Uterus (tissue), 3 donors: ENCODE measurements at regions not wholly inside any gene's neighbourhood (a gene's known extent, or its start where the extent isn't known, plus 50 kb on each side); places are given as distances from the start of the nearest gene placed in this dataset.

Experiments
- DNase-seq, 2 donors: peaks; one replicate each; pipeline ENCODE4 v3.0.0-alpha.2; 2019 to 2020
- H3K27ac ChIP-seq, 2 donors: fragments of 200-600 bp; sonication (generic); 1 replicate in 1 of 2; 2 replicates in 1 of 2; pipeline ENCODE4 v1.5.1; 2016 to 2018
- H3K27me3 ChIP-seq, 2 donors: fragments of 200-600 bp; sonication (generic); one replicate each; pipeline ENCODE4 v1.5.1; 2018 to 2019; ENCODE audit warnings: control low read depth in 1 of 2
- H3K36me3 ChIP-seq, 2 donors: fragments of 200-600 bp; sonication (generic); one replicate each; pipeline ENCODE4 v1.5.1; 2019; ENCODE audit warnings: control low read depth in 1 of 2
- H3K4me1 ChIP-seq, 2 donors: fragments of 200-600 bp; sonication (generic); one replicate each; pipeline ENCODE4 v1.5.1; 2018 to 2019; ENCODE audit warnings: control low read depth in 1 of 2
- H3K4me3 ChIP-seq, 2 donors: fragments of 200-600 bp; sonication (generic); 1 replicate in 1 of 2; 2 replicates in 1 of 2; pipeline ENCODE4 v1.5.1; 2018 to 2019; ENCODE audit warnings: mild to moderate bottlenecking in 1 of 2
- H3K9me3 ChIP-seq, 2 donors: fragments of 200-600 bp; sonication (generic); one replicate each; pipeline ENCODE4 v1.5.1; 2019; ENCODE audit warnings: control low read depth in 1 of 2
- CTCF ChIP-seq, 4 experiments: fragments of 200-600 bp in 2 of 4; fragments of 450-650 bp in 2 of 4; sonication (generic) in 2 of 4; IDR thresholded peaks; one replicate each; pipeline ENCODE4 v1.5.1; 2016 to 2019; ENCODE audit warnings: antibody characterized with exemption in 4 of 4, mild to moderate bottlenecking in 2 of 4, moderate library complexity in 1 of 4
- POLR2A ChIP-seq, 2 donors: fragments of 450-650 bp; IDR thresholded peaks; one replicate each; pipeline ENCODE4 v1.6.1; 2016; ENCODE audit warnings: antibody characterized with exemption in 2 of 2, mild to moderate bottlenecking in 1 of 2, moderate library complexity in 1 of 2
- intact Hi-C: fragments of 100-400 bp; cut with DNase I; formaldehyde crosslinking; loops from one replicate; pipeline ENCODE4 v1.15.1; 2023; ENCODE audit warnings: low total_unique reads
- donor health status: DM: yes; HTN: yes; CAD: no.

- no peaks in the 10 kb centered on the region for H3K9me3 ChIP-seq
- H3K27ac ChIP-seq: no peak overlapping the region
- intact Hi-C loops: no loop called here
- H3K36me3 ChIP-seq: no peaks in the 10 kb centered on the region
- H3K4me1 ChIP-seq: no peaks in the 10 kb centered on the region
- H3K4me3 ChIP-seq: no peak overlapping the region
- no peak for DNase-seq
- no peaks in the 10 kb centered on the region for H3K27me3 ChIP-seq
- TF ChIP-seq CTCF (IDR thresholded peaks at IDR 0.05): no peak
Observed at GRCh38 chr5:121763665-121764064, 88.0 kb upstream of the FTMT start.

- no peaks in the 10 kb centered on the region for H3K9me3 ChIP-seq
- H3K36me3 ChIP-seq: no peaks in the 10 kb centered on the region
- H3K27me3 ChIP-seq: no peaks in the 10 kb centered on the region
- TF ChIP-seq POLR2A (IDR thresholded peaks at IDR 0.05): no peak
- TF ChIP-seq CTCF (IDR thresholded peaks at IDR 0.05): no peak
- no peak for DNase-seq
- intact Hi-C loops: no loop called here
- no peak overlapping the region for H3K4me3 ChIP-seq
- H3K4me1 ChIP-seq: no peaks in the 10 kb centered on the region
- H3K27ac ChIP-seq: no peak overlapping the region
Observed at GRCh38 chr5:121780406-121780805, 71.3 kb upstream of the FTMT start.

GRCh38 chr5:121783700-121784099 lies 68.0 kb upstream of the FTMT start:
- H3K4me1 ChIP-seq: no peaks in the 10 kb centered on the region
- H3K36me3 ChIP-seq: no peaks in the 10 kb centered on the region
- H3K27ac ChIP-seq: no peak overlapping the region
- H3K4me3 ChIP-seq: no peak overlapping the region
- H3K27me3 ChIP-seq: no peaks in the 10 kb centered on the region
- DNase-seq: no peak
- intact Hi-C loops: no loop called here
- H3K9me3 ChIP-seq: no peaks in the 10 kb centered on the region
- TF ChIP-seq POLR2A (IDR thresholded peaks at IDR 0.05) (no peak), CTCF (IDR thresholded peaks at IDR 0.05) (no peak)

- Histone ChIP-seq H3K4me1 (no peaks in the 10 kb centered on the region), H3K4me3 (no peak overlapping the region), H3K9me3 (no peaks in the 10 kb centered on the region), H3K27me3 (no peaks in the 10 kb centered on the region), H3K36me3 (no peaks in the 10 kb centered on the region), H3K27ac (no peak overlapping the region)
- no peak for DNase-seq
- intact Hi-C loops: no loop called here
- no peak for TF ChIP-seq POLR2A (IDR thresholded peaks at IDR 0.05)
- no peak for TF ChIP-seq CTCF (IDR thresholded peaks at IDR 0.05)
Observed at GRCh38 chr5:121793791-121794190, 57.9 kb upstream of the FTMT start.

GRCh38 chr5:121795511-121795910 lies 56.2 kb upstream of the FTMT start:
- intact Hi-C loops: no loop called here
- Histone ChIP-seq H3K27ac (no peak overlapping the region), H3K36me3 (no peaks in the 10 kb centered on the region), H3K9me3 (no peaks in the 10 kb centered on the region), H3K27me3 (no peaks in the 10 kb centered on the region), H3K4me1 (no peaks in the 10 kb centered on the region), H3K4me3 (no peak overlapping the region)
- no peak for DNase-seq
- no peak for TF ChIP-seq CTCF (IDR thresholded peaks at IDR 0.05)
- no peak for TF ChIP-seq POLR2A (IDR thresholded peaks at IDR 0.05)
